Spleen (tissue), 7 donors: ENCODE measurements at regions not wholly inside any gene's neighbourhood (a gene's known extent, or its start where the extent isn't known, plus 50 kb on each side); places are given as distances from the start of the nearest gene placed in this dataset.

Experiments used
- POLR2A ChIP-seq, 3 donors: fragments of 450-650 bp; IDR thresholded peaks; one replicate each; pipeline ENCODE4 v1.5.1; 2017; ENCODE audit warnings: antibody characterized with exemption in 3 of 3, mild to moderate bottlenecking in 1 of 3
- TF ChIP-seq, protein P1 (sequence below), 11 experiments: fragments of 200-600 bp in 7 of 11; fragments of 450-650 bp in 4 of 11; sonication (generic) in 4 of 11; IDR thresholded peaks in 8 of 11; conservative IDR thresholded peaks in 3 of 11; 1 replicate in 7 of 11; 2 replicates in 4 of 11; pipeline versions ENCODE4 v1.4.0 to v1.8.0; 2016 to 2021; ENCODE audit warnings: antibody characterized with exemption in 11 of 11, inconsistent platforms in 4 of 11, mild to moderate bottlenecking in 1 of 11
- donor health status: DM: no; HTN: no; CAD: no; lungs with moderate emphysema.
- donor health status: DM: no; HTN: no; CAD: no.
- donor health status: DM: no; HTN: no; CAD: no.

DNA sequence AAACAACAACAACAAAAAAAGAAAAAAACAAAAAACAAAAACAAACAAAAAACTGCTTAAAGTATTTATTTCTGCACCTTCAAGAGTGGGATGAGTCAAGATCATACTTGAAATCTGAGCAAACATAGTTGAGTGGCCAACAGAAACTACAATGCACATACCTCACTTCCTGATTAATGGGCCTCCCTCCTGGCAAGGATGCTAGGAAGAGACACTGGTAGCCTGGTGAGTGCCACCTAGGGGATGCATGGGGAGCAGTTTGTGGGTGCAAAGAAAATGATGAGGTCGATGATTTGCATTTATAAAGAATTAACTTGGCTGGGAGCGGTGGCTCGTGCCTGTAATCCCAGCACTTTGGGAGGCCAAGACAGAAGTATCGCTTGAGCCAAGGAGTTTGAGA, 808.1 kb downstream of the MAFB start:
- TF ChIP-seq, protein P1, sequence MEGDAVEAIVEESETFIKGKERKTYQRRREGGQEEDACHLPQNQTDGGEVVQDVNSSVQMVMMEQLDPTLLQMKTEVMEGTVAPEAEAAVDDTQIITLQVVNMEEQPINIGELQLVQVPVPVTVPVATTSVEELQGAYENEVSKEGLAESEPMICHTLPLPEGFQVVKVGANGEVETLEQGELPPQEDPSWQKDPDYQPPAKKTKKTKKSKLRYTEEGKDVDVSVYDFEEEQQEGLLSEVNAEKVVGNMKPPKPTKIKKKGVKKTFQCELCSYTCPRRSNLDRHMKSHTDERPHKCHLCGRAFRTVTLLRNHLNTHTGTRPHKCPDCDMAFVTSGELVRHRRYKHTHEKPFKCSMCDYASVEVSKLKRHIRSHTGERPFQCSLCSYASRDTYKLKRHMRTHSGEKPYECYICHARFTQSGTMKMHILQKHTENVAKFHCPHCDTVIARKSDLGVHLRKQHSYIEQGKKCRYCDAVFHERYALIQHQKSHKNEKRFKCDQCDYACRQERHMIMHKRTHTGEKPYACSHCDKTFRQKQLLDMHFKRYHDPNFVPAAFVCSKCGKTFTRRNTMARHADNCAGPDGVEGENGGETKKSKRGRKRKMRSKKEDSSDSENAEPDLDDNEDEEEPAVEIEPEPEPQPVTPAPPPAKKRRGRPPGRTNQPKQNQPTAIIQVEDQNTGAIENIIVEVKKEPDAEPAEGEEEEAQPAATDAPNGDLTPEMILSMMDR (IDR thresholded peaks at IDR 0.05 in 8 of 11, conservative IDR thresholded peaks at IDR 0.05 in 3 of 11) = no peak
- no peak for TF ChIP-seq POLR2A (IDR thresholded peaks at IDR 0.05)
